ENCODE measurements at regions not wholly inside any gene's neighbourhood (a gene's known extent, or its start where the extent isn't known, plus 50 kb on each side); places are given as distances from the start of the nearest gene placed in this dataset.
A peak's percentile ranks its signal among the peaks of the same experiment; 100 is the strongest.

DNA sequence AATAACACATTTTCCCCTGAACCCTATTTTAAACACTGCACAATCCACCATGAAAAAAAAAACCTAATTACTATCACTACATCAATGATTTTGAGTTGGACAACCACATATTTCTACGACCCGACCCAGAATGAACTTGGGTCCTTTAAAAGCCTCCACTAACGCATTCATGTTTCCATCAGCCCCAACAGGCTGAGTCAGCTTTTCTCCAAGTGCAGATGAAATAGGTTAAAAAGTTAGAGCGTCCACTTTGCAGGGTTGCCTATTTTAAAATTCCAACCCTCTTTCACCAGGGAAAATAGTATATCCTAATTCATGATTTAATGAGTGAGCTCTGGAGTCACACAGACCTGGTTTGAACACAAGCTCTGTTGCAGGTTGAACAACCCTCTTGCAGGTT, 501.0 kb upstream of the SORCS1 start:
- TF ChIP-seq CTCF (IDR thresholded peaks at IDR 0.05; ENCODE audit: extremely low read depth, missing control alignments) = no peak

GRCh38 chr10:107657851-107658250, 493.3 kb upstream of the SORCS1 start:
- TF ChIP-seq CTCF (IDR thresholded peaks at IDR 0.05; ENCODE audit: extremely low read depth, missing control alignments) = no peak

More for the DNA sequence above, 501.0 kb upstream of the SORCS1 start:
- DNase-seq (ENCODE audit: low spot score) = no peak

GRCh38 chr10:107656932-107657331, 492.4 kb upstream of the SORCS1 start:
- no peak for DNase-seq (ENCODE audit: low spot score)
- TF ChIP-seq CTCF (IDR thresholded peaks at IDR 0.05; ENCODE audit: extremely low read depth, missing control alignments) = no peak

More at GRCh38 chr10:107657851-107658250, 493.3 kb upstream of the SORCS1 start:
- DNase-seq (ENCODE audit: low spot score) = no peak

GRCh38 chr10:107653832-107654287, 489.4 kb upstream of the SORCS1 start:
- no peak for TF ChIP-seq CTCF (IDR thresholded peaks at IDR 0.05; ENCODE audit: extremely low read depth, missing control alignments)
- peak; percentile 35 for DNase-seq (ENCODE audit: low spot score)

GRCh38 chr10:107650939-107651338, 486.4 kb upstream of the SORCS1 start:
- DNase-seq (ENCODE audit: low spot score) = no peak
- TF ChIP-seq CTCF (IDR thresholded peaks at IDR 0.05; ENCODE audit: extremely low read depth, missing control alignments) = no peak

DNA sequence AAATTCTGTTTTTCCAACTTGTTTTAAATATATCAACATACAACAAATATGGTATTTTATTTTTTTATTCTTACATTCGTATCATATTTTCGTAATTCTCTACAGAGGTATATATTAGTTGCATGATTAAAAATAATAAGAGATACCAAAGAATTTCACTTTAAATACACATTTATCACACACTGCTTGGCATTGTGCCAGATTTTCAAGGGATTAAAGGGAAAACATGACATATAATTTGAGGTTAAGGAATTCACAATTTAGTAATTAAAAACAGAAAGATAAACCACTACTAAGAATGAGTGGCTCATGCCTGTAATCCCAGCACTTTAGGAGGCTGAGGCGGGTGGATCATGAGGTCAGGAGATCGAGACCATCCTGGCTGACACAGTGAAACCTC, 484.7 kb upstream of the SORCS1 start:
- no peak for DNase-seq (ENCODE audit: low spot score)
- no peak for TF ChIP-seq CTCF (IDR thresholded peaks at IDR 0.05; ENCODE audit: extremely low read depth, missing control alignments)

- DNase-seq (ENCODE audit: low spot score) = peak; percentile 10
Measured at GRCh38 chr10:107647462-107647861, 483.0 kb upstream of the SORCS1 start.

More at GRCh38 chr10:107647462-107647861, 483.0 kb upstream of the SORCS1 start:
- no peak for TF ChIP-seq CTCF (IDR thresholded peaks at IDR 0.05; ENCODE audit: extremely low read depth, missing control alignments)

Measured in GM20000 (cell line).